ENCODE measurements at regions not wholly inside any gene's neighbourhood (a gene's known extent, or its start where the extent isn't known, plus 50 kb on each side); places are given as distances from the start of the nearest gene placed in this dataset.

GRCh38 chr13:97542102-97542685, 108.2 kb downstream of the RAP2A start:
- no CpG with 5 or more reads among the region's 4 CpGs for WGBS, 2 experiments (ENCODE audit: extremely low coverage in 2 of 2, insufficient read length in 1 of 2)
- no peaks in the 10 kb centered on the region for H3K27me3 ChIP-seq (ENCODE audit: control insufficient read depth, insufficient read depth, low read length)
- peak overlapping the region; percentile 36 for H3K4ac ChIP-seq (ENCODE audit: low read depth, low read length)
- H3K4me3 ChIP-seq (ENCODE audit: insufficient read depth, low read depth, low read length), result no peak overlapping the region
- H2BK5ac ChIP-seq (ENCODE audit: low read depth, low read length, poor library complexity, severe bottlenecking), result no peak overlapping the region
- no peaks in the 10 kb centered on the region for H3K79me1 ChIP-seq (ENCODE audit: low read depth in 1 of 2, low read length in 2 of 2)
- H3K36me3 ChIP-seq (ENCODE audit: control insufficient read depth, insufficient read depth, low read length), result no peaks in the 10 kb centered on the region
- H3K4me1 ChIP-seq (ENCODE audit: control insufficient read depth, insufficient read depth, low read length), result peaks cover 23% of the 10 kb centered on the region
- H4K91ac ChIP-seq (ENCODE audit: insufficient read depth, low read depth, low read length), result peak overlapping the region; percentile 17; the same call in 1 of the 2 replicates
- ATAC-seq (ENCODE audit: low read depth) (no peak), DNase-seq (peak; percentile 38)
- H3K9me3 ChIP-seq (ENCODE audit: control insufficient read depth, insufficient read depth, low read length), result no peaks in the 10 kb centered on the region
- peak overlapping the region; percentile 64 for H2BK120ac ChIP-seq (ENCODE audit: low read depth, low read length)
- H3K4me2 ChIP-seq (ENCODE audit: low read depth, low read length), result no peak overlapping the region
- H2AK9ac ChIP-seq (replicated peaks; ENCODE audit: low read depth, low read length, poor library complexity), result no peak overlapping the region
- peaks cover 6% of the 10 kb centered on the region; the same call in 1 of the 2 replicates for H3K9me1 ChIP-seq (ENCODE audit: insufficient read depth, low read length)
- CTCF ChIA-PET, result no interaction called here
- in situ Hi-C loops (cut with MboI; ENCODE audit: low sequenced_read_pairs) (no loop called here), intact Hi-C loops (cut with micrococcal nuclease) (loop anchor here (10.0 kb wide), 1 partner anchor 107 kb away; the partner anchor contains the start of gene RAP2A), dilution Hi-C loops (cut with HindIII; ENCODE audit: low sequenced_read_pairs, unreplicated experiment) (no loop called here)
- no TSS peak for BruUV-seq (replicated peaks)
- no peak overlapping the region for H4K5ac ChIP-seq (ENCODE audit: low read depth, low read length)
- 0 out of 2 replicates have a peak overlapping the region, but pooled peaks have one; percentile 13 for H3K23ac ChIP-seq (ENCODE audit: low read depth, low read length)
- H3K27ac ChIP-seq (ENCODE audit: insufficient read depth, low read length), result peak overlapping the region; percentile 33; the same call in 1 of the 2 replicates
- H3K56ac ChIP-seq (ENCODE audit: extremely low read depth, insufficient read depth, low read length), result no peak overlapping the region
- H3K14ac ChIP-seq (replicated peaks; ENCODE audit: low read depth, low read length), result no peak overlapping the region
- peak overlapping the region; percentile 62; the same call in 1 of the 2 replicates for H2BK20ac ChIP-seq (ENCODE audit: low read depth, low read length)
- POLR2A ChIA-PET (ENCODE audit: unreplicated experiment), result no interaction called here
- H4K20me1 ChIP-seq (ENCODE audit: insufficient read depth, low read length), result no peaks in the 10 kb centered on the region
- no peak overlapping the region for H2AFZ ChIP-seq (replicated peaks; ENCODE audit: low read length, poor library complexity)
- no peak overlapping the region for H3K9ac ChIP-seq (ENCODE audit: low read depth, low read length)
- H4K8ac ChIP-seq (ENCODE audit: low read depth in 2 of 2, low read length in 2 of 2), result 0 out of 4 replicates have a peak overlapping the region, but pooled peaks of 1 of the 2 experiments have one; percentile 36
- H3K18ac ChIP-seq (ENCODE audit: low read depth, low read length), result 0 out of 2 replicates have a peak overlapping the region, but pooled peaks have one; percentile 51
- H2AK5ac ChIP-seq (ENCODE audit: low read depth, low read length), result peak overlapping the region; percentile 24; the same call in 1 of the 2 replicates
- peak overlapping the region; percentile 0; the same call in 2 of the 3 replicates for H2BK15ac ChIP-seq (ENCODE audit: low read depth, low read length)
- TF ChIP-seq, protein P1, sequence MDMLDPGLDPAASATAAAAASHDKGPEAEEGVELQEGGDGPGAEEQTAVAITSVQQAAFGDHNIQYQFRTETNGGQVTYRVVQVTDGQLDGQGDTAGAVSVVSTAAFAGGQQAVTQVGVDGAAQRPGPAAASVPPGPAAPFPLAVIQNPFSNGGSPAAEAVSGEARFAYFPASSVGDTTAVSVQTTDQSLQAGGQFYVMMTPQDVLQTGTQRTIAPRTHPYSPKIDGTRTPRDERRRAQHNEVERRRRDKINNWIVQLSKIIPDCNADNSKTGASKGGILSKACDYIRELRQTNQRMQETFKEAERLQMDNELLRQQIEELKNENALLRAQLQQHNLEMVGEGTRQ (IDR thresholded peaks at IDR 0.05; ENCODE audit: low read depth, low read length), result no peak
- no peak for TF ChIP-seq MAFK (IDR thresholded peaks at IDR 0.05; ENCODE audit: low read depth, low read length)
- no peak for TF ChIP-seq RAD21 (IDR thresholded peaks at IDR 0.05; ENCODE audit: low read length)
- TF ChIP-seq CTCF (conservative IDR thresholded peaks at IDR 0.05; ENCODE audit: low read depth, low read length), result no peak
- no peak for TF ChIP-seq CEBPB (IDR thresholded peaks at IDR 0.05; ENCODE audit: low read depth, low read length)
- TF ChIP-seq, protein P2, sequence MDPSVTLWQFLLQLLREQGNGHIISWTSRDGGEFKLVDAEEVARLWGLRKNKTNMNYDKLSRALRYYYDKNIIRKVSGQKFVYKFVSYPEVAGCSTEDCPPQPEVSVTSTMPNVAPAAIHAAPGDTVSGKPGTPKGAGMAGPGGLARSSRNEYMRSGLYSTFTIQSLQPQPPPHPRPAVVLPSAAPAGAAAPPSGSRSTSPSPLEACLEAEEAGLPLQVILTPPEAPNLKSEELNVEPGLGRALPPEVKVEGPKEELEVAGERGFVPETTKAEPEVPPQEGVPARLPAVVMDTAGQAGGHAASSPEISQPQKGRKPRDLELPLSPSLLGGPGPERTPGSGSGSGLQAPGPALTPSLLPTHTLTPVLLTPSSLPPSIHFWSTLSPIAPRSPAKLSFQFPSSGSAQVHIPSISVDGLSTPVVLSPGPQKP (IDR thresholded peaks at IDR 0.05; ENCODE audit: borderline replicate concordance, low read depth, low read length), result no peak
- TF ChIP-seq FOS (IDR thresholded peaks at IDR 0.05; ENCODE audit: low read depth, low read length), result no peak
- TF ChIP-seq CHD1 (IDR thresholded peaks at IDR 0.05; ENCODE audit: low read depth, low read length), result no peak
- TF ChIP-seq RFX5 (IDR thresholded peaks at IDR 0.05; ENCODE audit: low read depth, low read length), result no peak
- no peak for TF ChIP-seq MAZ (IDR thresholded peaks at IDR 0.05; ENCODE audit: borderline replicate concordance, low read depth, low read length)
- TF ChIP-seq MXI1 (IDR thresholded peaks at IDR 0.05; ENCODE audit: borderline replicate concordance, low read depth, low read length), result no peak
- TF ChIP-seq NFE2L2 (IDR thresholded peaks at IDR 0.05; ENCODE audit: low read depth, low read length), result no peak
- no peak for TF ChIP-seq SMC3 (IDR thresholded peaks at IDR 0.05; ENCODE audit: low read depth, low read length)
- no peak for TF ChIP-seq RCOR1 (IDR thresholded peaks at IDR 0.05; ENCODE audit: insufficient replicate concordance, low read length)
- no peak for TF ChIP-seq BHLHE40 (IDR thresholded peaks at IDR 0.05; ENCODE audit: low read depth, low read length)
- TF ChIP-seq POLR2A (IDR thresholded peaks at IDR 0.05; ENCODE audit: low read depth, low read length), result no peak
